Upper lobe of left lung (tissue), 6 donors: ENCODE measurements at regions not wholly inside any gene's neighbourhood (a gene's known extent, or its start where the extent isn't known, plus 50 kb on each side); places are given as distances from the start of the nearest gene placed in this dataset.

Experiments used
- ATAC-seq, 2 donors: fragments of 200-7000 bp; cut with Tn5 transposase; one replicate each; pipeline ENCODE4 v1.9.1; 2022; ENCODE audit warnings: mild to moderate bottlenecking in 2 of 2, moderate library complexity in 2 of 2; ENCODE audit not compliant: low FRiP score in 2 of 2
- DNase-seq, 2 donors: peaks; one replicate each; pipeline ENCODE4 v3.0.0-alpha.2; 2019 to 2020
- H3K27ac ChIP-seq, 4 donors: fragments of 200-600 bp; sonication (generic); one replicate each; pipeline ENCODE4 v1.5.1; 2016 to 2019
- H3K27me3 ChIP-seq, 4 donors: fragments of 200-600 bp; sonication (generic); one replicate each; pipeline ENCODE4 v1.5.1; 2017 to 2019
- H3K36me3 ChIP-seq, 4 donors: fragments of 200-600 bp; sonication (generic); one replicate each; pipeline ENCODE4 v1.5.1; 2016 to 2019
- H3K4me1 ChIP-seq, 4 donors: fragments of 200-600 bp; sonication (generic); one replicate each; pipeline ENCODE4 v1.5.1; 2018 to 2019
- H3K4me3 ChIP-seq, 4 donors: fragments of 200-600 bp; sonication (generic); one replicate each; pipeline ENCODE4 v1.5.1; 2017 to 2019; ENCODE audit warnings: mild to moderate bottlenecking in 2 of 4, moderate library complexity in 1 of 4
- H3K9me3 ChIP-seq, 4 donors: fragments of 200-600 bp; sonication (generic); one replicate each; pipeline ENCODE4 v1.5.1; 2018 to 2019
- EP300 ChIP-seq, 4 donors: sonication (generic); formaldehyde crosslinking; IDR thresholded peaks; one replicate each; pipeline ENCODE4 v1.5.1; 2017; ENCODE audit warnings: antibody characterized with exemption in 4 of 4, control low read depth in 2 of 4
- POLR2A ChIP-seq, 4 donors: fragments of 450-650 bp; IDR thresholded peaks; one replicate each; pipeline ENCODE4 v1.5.1; 2016 to 2017; ENCODE audit warnings: antibody characterized with exemption in 4 of 4, mild to moderate bottlenecking in 2 of 4
- POLR2AphosphoS5 ChIP-seq, 2 donors: sonication (generic); formaldehyde crosslinking; IDR thresholded peaks; one replicate each; pipeline ENCODE4 v1.5.1; 2017; ENCODE audit warnings: antibody characterized with exemption in 2 of 2
- WGBS, 2 donors: methylation state at CpG; one replicate each; pipeline ENCODE4 v1.1.5; 2017 to 2018; 5-methylcytosine and 5-hydroxymethylcytosine counted together
- TF ChIP-seq, protein P1 (sequence below), 6 experiments: fragments of 450-650 bp in 4 of 6; fragments of 200-600 bp in 2 of 6; sonication (generic) in 2 of 6; IDR thresholded peaks; one replicate each; pipeline ENCODE4 v1.5.1; 2016 to 2019; ENCODE audit warnings: antibody characterized with exemption in 6 of 6
- donor health status: DM: no; HTN: no; CAD: no; lungs with moderate emphysema.
- donor health status: DM: no; HTN: yes; CAD: no; lungs with severe emphysema.

GRCh38 chr3:177689077-177689476 is 491.8 kb upstream of the TBL1XR1 start:
- no peak for ATAC-seq
- H3K27me3 ChIP-seq = no peaks in the 10 kb centered on the region
- peaks cover 0 to 4% (median 0%) of the 10 kb centered on the region in 4 donors for H3K4me1 ChIP-seq
- H3K36me3 ChIP-seq = no peaks in the 10 kb centered on the region
- H3K4me3 ChIP-seq = no peak overlapping the region
- DNase-seq = no peak
- TF ChIP-seq POLR2A (IDR thresholded peaks at IDR 0.05) (no peak), EP300 (IDR thresholded peaks at IDR 0.05) (no peak), POLR2AphosphoS5 (IDR thresholded peaks at IDR 0.05) (no peak)
- TF ChIP-seq, protein P1, sequence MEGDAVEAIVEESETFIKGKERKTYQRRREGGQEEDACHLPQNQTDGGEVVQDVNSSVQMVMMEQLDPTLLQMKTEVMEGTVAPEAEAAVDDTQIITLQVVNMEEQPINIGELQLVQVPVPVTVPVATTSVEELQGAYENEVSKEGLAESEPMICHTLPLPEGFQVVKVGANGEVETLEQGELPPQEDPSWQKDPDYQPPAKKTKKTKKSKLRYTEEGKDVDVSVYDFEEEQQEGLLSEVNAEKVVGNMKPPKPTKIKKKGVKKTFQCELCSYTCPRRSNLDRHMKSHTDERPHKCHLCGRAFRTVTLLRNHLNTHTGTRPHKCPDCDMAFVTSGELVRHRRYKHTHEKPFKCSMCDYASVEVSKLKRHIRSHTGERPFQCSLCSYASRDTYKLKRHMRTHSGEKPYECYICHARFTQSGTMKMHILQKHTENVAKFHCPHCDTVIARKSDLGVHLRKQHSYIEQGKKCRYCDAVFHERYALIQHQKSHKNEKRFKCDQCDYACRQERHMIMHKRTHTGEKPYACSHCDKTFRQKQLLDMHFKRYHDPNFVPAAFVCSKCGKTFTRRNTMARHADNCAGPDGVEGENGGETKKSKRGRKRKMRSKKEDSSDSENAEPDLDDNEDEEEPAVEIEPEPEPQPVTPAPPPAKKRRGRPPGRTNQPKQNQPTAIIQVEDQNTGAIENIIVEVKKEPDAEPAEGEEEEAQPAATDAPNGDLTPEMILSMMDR (IDR thresholded peaks at IDR 0.05) = no peak
- 89 to 92% methylated on average over 3 of the region's 3 CpGs for WGBS, 2 donors
- H3K27ac ChIP-seq = no peak overlapping the region
- H3K9me3 ChIP-seq = no peaks in the 10 kb centered on the region

DNA sequence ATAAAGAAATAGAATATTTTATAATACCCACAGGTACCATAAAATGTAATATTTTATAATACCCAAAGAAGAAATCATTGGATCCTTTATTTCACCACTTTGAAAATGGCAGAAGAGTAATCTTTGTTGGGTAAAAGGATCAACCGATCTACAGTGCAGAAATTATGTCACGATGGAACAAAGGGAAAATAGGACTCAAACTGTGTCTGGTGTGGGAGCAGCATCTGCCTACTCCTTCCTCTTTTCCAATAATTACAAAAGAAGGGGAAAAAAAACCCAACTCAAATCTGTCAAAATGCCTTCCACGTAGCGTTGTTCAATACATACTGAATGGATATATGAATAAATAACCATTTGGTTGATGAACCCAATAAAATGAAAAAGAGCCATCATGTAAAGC is 492.6 kb upstream of the TBL1XR1 start:
- Histone ChIP-seq H3K36me3 (no peaks in the 10 kb centered on the region), H3K9me3 (no peaks in the 10 kb centered on the region), H3K4me1 (peaks cover 0 to 7% (median 0%) of the 10 kb centered on the region in 4 donors), H3K27ac (no peak overlapping the region), H3K4me3 (no peak overlapping the region), H3K27me3 (no peaks in the 10 kb centered on the region)
- ATAC-seq (no peak), DNase-seq (no peak)
- WGBS, 2 donors = 81 to 92% methylated on average over 4 of the region's 4 CpGs
- TF ChIP-seq EP300 (IDR thresholded peaks at IDR 0.05) (no peak), POLR2AphosphoS5 (IDR thresholded peaks at IDR 0.05) (no peak)
- TF ChIP-seq, protein P1 (IDR thresholded peaks at IDR 0.05) = no peak

DNA sequence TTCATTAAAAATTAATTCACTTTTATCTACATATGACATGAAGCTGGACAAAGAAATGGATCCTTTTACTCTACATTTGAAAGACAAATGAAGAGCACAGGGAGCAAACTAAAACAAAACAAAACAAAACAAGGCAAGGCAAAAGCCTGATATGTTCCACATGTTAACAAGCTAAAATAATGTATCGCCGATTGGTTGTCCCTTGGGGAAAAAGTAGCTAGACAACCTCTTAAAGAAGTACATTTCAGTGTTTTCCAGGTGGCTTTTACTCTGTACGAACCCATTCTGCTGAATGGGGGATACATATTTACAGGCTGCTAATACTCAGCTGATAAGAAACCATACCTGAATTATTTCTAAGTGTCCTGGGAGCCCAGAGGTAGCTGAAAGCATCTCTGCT is 493.0 kb upstream of the TBL1XR1 start:
- no peak overlapping the region for H3K27ac ChIP-seq
- no peaks in the 10 kb centered on the region for H3K27me3 ChIP-seq
- no peak for TF ChIP-seq EP300 (IDR thresholded peaks at IDR 0.05)
- TF ChIP-seq, protein P1 (IDR thresholded peaks at IDR 0.05) = no peak
- TF ChIP-seq POLR2AphosphoS5 (IDR thresholded peaks at IDR 0.05) = no peak
- no peak for TF ChIP-seq POLR2A (IDR thresholded peaks at IDR 0.05)
- H3K4me3 ChIP-seq = no peak overlapping the region
- peaks cover 0 to 7% (median 0%) of the 10 kb centered on the region in 4 donors for H3K4me1 ChIP-seq
- no peaks in the 10 kb centered on the region for H3K36me3 ChIP-seq
- no peak for ATAC-seq
- 88 to 92% methylated on average over 3 of the region's 3 CpGs for WGBS, 2 donors
- no peaks in the 10 kb centered on the region for H3K9me3 ChIP-seq
- DNase-seq = no peak

DNA sequence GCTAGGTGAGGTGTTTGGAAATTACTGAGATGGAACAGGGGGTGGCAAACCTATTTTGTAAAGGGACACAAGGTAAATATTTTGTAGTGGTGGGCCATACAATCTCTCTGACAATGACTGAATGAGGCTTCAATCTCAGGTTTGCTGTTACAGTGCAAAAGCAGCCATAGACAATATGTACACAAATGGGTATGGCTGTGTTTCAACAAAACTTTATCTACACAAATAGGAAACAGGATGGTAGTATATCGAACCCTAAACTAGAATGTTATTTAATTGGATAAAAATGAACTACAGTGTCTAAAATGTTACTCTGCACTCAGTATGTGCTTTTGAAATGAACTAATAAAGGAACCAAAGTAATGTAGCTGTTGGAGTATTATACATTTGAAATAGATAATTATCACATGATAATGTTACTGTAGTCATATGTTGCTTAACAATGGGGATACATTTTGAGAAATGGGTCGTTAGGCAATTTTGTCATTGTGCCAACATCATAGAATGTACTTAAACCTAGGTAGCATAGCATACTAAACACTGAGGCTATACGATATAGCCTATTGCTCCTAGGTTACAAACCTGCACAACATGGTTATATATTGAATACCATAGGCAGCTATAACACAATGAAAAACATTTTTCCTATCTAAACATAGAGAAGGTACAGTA is 495.2 kb upstream of the TBL1XR1 start:
- Histone ChIP-seq H3K36me3 (no peaks in the 10 kb centered on the region), H3K27me3 (no peaks in the 10 kb centered on the region), H3K27ac (no peak overlapping the region), H3K9me3 (no peaks in the 10 kb centered on the region), H3K4me1 (peaks cover 0 to 7% (median 0%) of the 10 kb centered on the region in 4 donors), H3K4me3 (no peak overlapping the region)
- ATAC-seq = no peak
- 64 to 69% methylated on average over 3 of the region's 3 CpGs for WGBS, 2 donors
- TF ChIP-seq EP300 (IDR thresholded peaks at IDR 0.05) = no peak
- DNase-seq = no peak

- Histone ChIP-seq H3K4me3 (no peak overlapping the region), H3K4me1 (peaks cover 0 to 7% (median 0%) of the 10 kb centered on the region in 4 donors), H3K9me3 (no peaks in the 10 kb centered on the region), H3K36me3 (no peaks in the 10 kb centered on the region), H3K27ac (no peak overlapping the region), H3K27me3 (no peaks in the 10 kb centered on the region)
- ATAC-seq = no peak
- 65 to 71% methylated on average over 4 of the region's 4 CpGs for WGBS, 2 donors
- DNase-seq = no peak
- no peak for TF ChIP-seq POLR2A (IDR thresholded peaks at IDR 0.05)
These were observed 496.5 kb upstream of the TBL1XR1 start for GRCh38 chr3:177693616-177694264.

GRCh38 chr3:177694316-177694715 is 497.0 kb upstream of the TBL1XR1 start:
- DNase-seq (no peak), ATAC-seq (no peak)
- Histone ChIP-seq H3K9me3 (no peaks in the 10 kb centered on the region), H3K4me1 (peaks cover 0 to 7% (median 0%) of the 10 kb centered on the region in 4 donors), H3K36me3 (no peaks in the 10 kb centered on the region), H3K4me3 (no peak overlapping the region), H3K27ac (no peak overlapping the region), H3K27me3 (no peaks in the 10 kb centered on the region)
- 24 to 26% methylated on average over 3 of the region's 3 CpGs for WGBS, 2 donors
- TF ChIP-seq, protein P1 (IDR thresholded peaks at IDR 0.05) = no peak
- TF ChIP-seq POLR2A (IDR thresholded peaks at IDR 0.05) (no peak), POLR2AphosphoS5 (IDR thresholded peaks at IDR 0.05) (no peak), EP300 (IDR thresholded peaks at IDR 0.05) (no peak)
